H1 (cell line): ENCODE measurements at regions not wholly inside any gene's neighbourhood (a gene's known extent, or its start where the extent isn't known, plus 50 kb on each side); places are given as distances from the start of the nearest gene placed in this dataset.

Source experiments
- CTCF ChIP-seq, 3 experiments: IDR thresholded peaks; 1 replicate in 2 of 3; 2 replicates in 1 of 3; pipeline versions ENCODE4 v1.5.1 to v1.6.1; 2011; ENCODE audit warnings: low read length in 3 of 3, mild to moderate bottlenecking in 3 of 3, inconsistent platforms in 2 of 3, low read depth in 1 of 3, moderate library complexity in 1 of 3; ENCODE audit not compliant: insufficient read depth in 1 of 3; ENCODE audit errors: control extremely low read depth in 1 of 3
- EP300 ChIP-seq, 2 experiments: IDR thresholded peaks; 1 replicate in 1 of 2; 2 replicates in 1 of 2; pipeline ENCODE4 v1.6.1; 2011 to 2012; ENCODE audit warnings: low read depth in 2 of 2, low read length in 2 of 2, mild to moderate bottlenecking in 2 of 2, borderline replicate concordance in 1 of 2, inconsistent platforms in 1 of 2, moderate library complexity in 1 of 2
- EZH2 ChIP-seq: fragments of 200-600 bp; sonication (generic); IDR thresholded peaks from 2 replicates; pipeline ENCODE4 v1.7.1; 2012; ENCODE audit warnings: low read depth, mild to moderate bottlenecking, moderate library complexity, low read length, inconsistent platforms; ENCODE audit not compliant: severe bottlenecking
- HDAC6 ChIP-seq: IDR thresholded peaks from one replicate; pipeline ENCODE4 v1.7.1; 2012; ENCODE audit warnings: low read depth, mild to moderate bottlenecking, inconsistent platforms, low read length, moderate library complexity
- JUND ChIP-seq: IDR thresholded peaks from 2 replicates; pipeline ENCODE4 v1.6.1; 2011; ENCODE audit warnings: mild to moderate bottlenecking, improper control_type of control experiment, low read length
- RAD21 ChIP-seq, 2 experiments: IDR thresholded peaks in 1 of 2; conservative IDR thresholded peaks in 1 of 2; 2 replicates each; pipeline ENCODE4 v1.6.1; 2011; ENCODE audit warnings: low read depth in 2 of 2, low read length in 2 of 2, improper control_type of control experiment in 1 of 2, inconsistent platforms in 1 of 2, mild to moderate bottlenecking in 1 of 2, moderate library complexity in 1 of 2
- SIN3A ChIP-seq, 2 experiments: IDR thresholded peaks in 1 of 2; conservative IDR thresholded peaks in 1 of 2; 2 replicates each; pipeline ENCODE4 v1.6.1; 2011 to 2012; ENCODE audit warnings: low read length in 2 of 2, improper control_type of control experiment in 1 of 2, low read depth in 1 of 2, mild to moderate bottlenecking in 1 of 2

- TF ChIP-seq CTCF (IDR thresholded peaks at IDR 0.05; ENCODE audit: control extremely low read depth in 1 of 3, insufficient read depth in 1 of 3, low read depth in 1 of 3, low read length in 3 of 3) (no peak), EZH2 (no peak), SIN3A (conservative IDR thresholded peaks at IDR 0.05 in 1 of 2, IDR thresholded peaks at IDR 0.05 in 1 of 2; ENCODE audit: low read depth in 1 of 2, low read length in 2 of 2) (no peak), RAD21 (IDR thresholded peaks at IDR 0.05 in 1 of 2, conservative IDR thresholded peaks at IDR 0.05 in 1 of 2; ENCODE audit: low read depth in 2 of 2, low read length in 2 of 2) (no peak), HDAC6 (no peak), EP300 (IDR thresholded peaks at IDR 0.05; ENCODE audit: borderline replicate concordance in 1 of 2, low read depth in 2 of 2, low read length in 2 of 2) (no peak), JUND (no peak)
These were observed 95.8 kb downstream of the TMEM174 start for GRCh38 chr5:73268826-73269225.
